GM12873 (cell line): ENCODE measurements at regions not wholly inside any gene's neighbourhood (a gene's known extent, or its start where the extent isn't known, plus 50 kb on each side); places are given as distances from the start of the nearest gene placed in this dataset.

Experiments used
- TF ChIP-seq, protein P1 (sequence below): IDR thresholded peaks from 2 replicates; pipeline ENCODE4 v1.5.1; 2012; ENCODE audit warnings: low read depth, mild to moderate bottlenecking, moderate library complexity, low read length, control low read depth; ENCODE audit not compliant: insufficient read depth; ENCODE audit errors: missing control alignments

DNA sequence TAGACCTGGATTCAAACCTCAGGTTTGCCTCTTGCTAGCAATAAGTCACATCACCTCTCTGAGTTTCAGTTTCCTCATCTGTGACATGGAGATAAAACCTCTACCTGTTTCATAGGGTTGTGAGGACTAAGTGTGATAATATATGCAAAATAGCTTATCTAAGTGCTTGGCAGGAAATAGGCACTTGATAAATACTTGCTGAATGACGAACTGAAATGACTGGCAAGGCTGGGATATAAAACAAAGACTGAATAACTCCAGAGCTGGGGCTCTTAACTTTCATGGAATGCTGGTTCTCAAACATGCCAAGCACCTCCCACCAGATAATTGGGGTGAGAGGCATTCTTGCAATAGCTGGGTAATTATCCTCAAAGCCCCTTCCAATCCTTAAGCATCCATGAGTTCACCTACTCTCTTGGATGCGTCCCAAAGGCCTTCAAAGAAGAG is 87.6 kb downstream of the ADRB2 start:
- TF ChIP-seq, protein P1, sequence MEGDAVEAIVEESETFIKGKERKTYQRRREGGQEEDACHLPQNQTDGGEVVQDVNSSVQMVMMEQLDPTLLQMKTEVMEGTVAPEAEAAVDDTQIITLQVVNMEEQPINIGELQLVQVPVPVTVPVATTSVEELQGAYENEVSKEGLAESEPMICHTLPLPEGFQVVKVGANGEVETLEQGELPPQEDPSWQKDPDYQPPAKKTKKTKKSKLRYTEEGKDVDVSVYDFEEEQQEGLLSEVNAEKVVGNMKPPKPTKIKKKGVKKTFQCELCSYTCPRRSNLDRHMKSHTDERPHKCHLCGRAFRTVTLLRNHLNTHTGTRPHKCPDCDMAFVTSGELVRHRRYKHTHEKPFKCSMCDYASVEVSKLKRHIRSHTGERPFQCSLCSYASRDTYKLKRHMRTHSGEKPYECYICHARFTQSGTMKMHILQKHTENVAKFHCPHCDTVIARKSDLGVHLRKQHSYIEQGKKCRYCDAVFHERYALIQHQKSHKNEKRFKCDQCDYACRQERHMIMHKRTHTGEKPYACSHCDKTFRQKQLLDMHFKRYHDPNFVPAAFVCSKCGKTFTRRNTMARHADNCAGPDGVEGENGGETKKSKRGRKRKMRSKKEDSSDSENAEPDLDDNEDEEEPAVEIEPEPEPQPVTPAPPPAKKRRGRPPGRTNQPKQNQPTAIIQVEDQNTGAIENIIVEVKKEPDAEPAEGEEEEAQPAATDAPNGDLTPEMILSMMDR, result no peak

DNA sequence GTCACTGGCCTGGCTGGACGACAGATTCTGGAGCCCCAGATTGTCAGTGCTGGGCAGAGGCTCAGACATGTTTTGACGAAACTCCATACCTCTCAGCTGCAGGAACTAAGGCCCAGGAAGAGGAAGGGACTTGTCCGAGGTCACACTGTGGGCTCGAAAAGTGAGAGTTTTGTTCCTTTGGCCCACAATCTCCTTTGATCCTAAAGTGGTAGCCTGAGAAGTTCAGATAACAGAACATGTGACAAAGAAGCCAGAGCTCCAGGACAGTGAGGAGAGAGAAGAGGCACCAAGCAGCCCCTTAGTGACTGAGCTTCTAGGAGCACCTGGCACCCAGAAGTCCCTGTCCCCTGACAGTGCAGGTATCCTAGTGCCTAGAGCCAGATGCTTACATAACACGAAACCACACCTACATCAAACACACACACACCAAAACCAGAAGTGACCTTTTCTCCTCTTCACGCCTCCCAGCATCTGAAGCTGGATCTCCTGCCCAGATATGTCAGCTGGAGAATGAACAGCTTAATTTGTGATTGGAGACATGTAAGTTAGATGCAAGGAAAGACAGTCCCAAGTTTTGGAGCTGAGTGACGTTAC is 88.9 kb downstream of the ADRB2 start:
- TF ChIP-seq, protein P1, result no peak

DNA sequence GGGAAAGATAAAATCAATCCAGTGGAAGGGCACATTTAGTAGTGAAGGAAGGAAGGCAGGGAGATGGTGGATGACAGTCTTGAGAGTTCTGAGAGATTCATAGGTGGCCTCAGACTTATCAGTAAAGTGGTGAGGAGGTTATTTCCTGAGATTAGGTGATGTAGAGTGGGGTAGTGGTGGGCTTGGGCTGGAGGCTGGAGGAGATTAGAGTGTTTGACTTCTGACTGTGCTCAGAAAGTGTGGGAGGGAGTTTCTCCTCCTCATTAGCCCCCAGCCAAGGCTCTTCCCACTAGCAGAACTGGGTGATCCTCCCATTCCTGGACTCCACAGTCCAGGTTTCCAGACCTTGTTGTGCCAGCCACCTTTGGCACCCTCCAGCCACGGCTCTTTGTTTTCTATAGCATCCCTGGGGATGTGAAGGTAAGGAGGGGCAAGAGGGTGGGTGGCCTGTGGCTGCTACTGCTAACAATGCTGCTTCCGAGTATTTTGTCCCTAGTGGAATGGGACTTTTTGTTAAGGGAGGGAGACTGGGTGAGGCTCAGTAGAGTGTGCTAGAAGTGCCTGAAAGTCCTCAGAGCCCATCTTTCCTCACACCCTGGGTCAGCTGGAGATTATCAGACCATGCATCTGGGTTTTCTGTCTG is 94.4 kb downstream of the ADRB2 start:
- TF ChIP-seq, protein P1, result no peak

DNA sequence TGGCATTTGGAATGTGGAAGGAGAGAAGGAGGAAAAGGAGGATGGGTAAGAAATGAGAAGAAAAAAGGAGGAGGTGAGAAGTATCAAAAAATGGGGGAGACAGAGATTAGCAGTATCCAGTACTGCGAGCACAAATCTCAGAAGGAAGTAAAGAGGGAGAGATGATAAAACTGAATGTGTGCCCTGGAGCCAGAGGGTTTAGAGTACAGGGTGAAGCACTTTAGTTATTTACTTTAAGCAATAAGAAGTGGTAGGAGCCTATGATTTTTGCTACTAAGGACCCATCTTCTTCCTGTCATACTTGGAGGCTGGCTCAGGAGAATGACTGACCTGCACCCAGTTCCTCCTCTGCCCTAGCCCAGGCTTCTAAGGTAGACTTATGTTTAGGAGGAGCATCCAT is 94.9 kb downstream of the ADRB2 start:
- TF ChIP-seq, protein P1, result no peak

DNA sequence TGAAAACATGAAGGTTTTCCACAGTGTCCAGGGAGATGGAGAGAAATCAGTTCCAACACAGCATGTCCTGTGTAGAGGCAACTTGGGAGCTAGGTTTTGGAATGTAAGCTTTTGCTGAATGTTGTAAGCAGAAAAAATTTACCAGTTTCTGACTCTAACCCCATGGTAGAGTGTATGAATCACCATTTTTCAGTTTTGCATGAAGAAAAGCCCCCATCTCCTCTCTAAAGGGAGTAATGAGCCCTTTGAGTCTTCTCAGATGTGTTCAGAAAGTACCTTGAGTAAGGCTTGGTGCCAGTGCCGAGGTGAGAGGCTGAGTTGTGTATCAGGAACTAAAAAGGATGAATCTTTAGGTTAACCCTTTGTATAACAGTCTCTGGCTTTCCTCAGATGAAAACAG is 96.2 kb downstream of the ADRB2 start:
- TF ChIP-seq, protein P1, result no peak

DNA sequence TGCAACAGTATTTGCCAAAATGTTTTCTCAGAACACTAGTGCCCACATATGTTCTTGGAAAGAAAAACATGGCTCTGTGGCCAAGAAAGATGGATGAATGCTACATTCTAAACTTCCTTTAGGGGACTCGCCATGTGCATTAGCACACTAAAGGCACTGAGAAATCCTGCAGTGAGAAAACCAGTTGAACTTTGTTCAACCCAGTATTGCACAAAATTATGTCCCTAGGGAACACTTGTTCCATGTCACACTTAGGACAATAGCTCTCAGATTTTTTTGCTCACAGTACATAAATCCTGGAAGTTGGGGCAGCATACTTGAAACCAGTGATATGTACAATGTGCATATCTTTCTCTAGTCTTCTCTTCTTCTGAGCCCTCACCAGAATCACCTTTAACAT is 96.6 kb downstream of the ADRB2 start:
- TF ChIP-seq, protein P1, result no peak

DNA sequence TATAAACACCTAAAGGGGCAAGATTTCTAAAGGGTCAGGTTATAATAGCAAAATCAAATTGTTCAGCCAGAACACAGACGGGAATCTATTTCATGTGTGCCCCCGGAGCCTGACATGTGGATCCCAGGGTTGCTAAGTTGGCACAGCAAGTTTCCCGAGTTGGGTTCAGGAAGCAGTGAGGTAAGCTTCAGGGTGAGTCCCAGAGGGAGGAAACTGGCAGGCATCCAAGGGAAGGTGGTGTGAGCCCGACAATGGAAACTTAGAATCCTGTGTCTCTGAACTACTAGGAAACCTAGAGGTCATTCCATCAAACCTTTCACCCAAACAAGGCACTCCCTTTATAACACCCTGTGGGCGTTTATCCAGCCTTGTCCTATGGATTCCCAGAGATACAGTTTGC is 98.4 kb downstream of the ADRB2 start:
- TF ChIP-seq, protein P1, result no peak
